Astrocyte of the cerebellum (primary cell): ENCODE measurements at regions not wholly inside any gene's neighbourhood (a gene's known extent, or its start where the extent isn't known, plus 50 kb on each side); places are given as distances from the start of the nearest gene placed in this dataset.
A peak's percentile ranks its signal among the peaks of the same experiment; 100 is the strongest.
"Not testable (repeated sequence)": the region's sequence is repeated elsewhere in the genome, so short reads cannot be mapped to it uniquely, and the experiment has no call there.

Source experiments
- DNase-seq: peaks from one replicate; pipeline ENCODE4 v3.0.0-alpha.2; 2011; ENCODE audit warnings: low read depth
- H3K4me3 ChIP-seq: 2 replicates; pipeline ENCODE4 v1.5.1; 2011; ENCODE audit warnings: mild to moderate bottlenecking, low read depth, low read length, moderate library complexity
- in situ Hi-C: cut with HindIII; loops from 2 replicates; pipeline ENCODE4 v1.10.0; 2017; ENCODE audit warnings: low sequenced_read_pairs
- TF ChIP-seq, protein P1 (sequence below): IDR thresholded peaks from 2 replicates; pipeline ENCODE4 v1.5.1; 2012; ENCODE audit warnings: low read length, low read depth, moderate library complexity, mild to moderate bottlenecking; ENCODE audit errors: missing control alignments

DNA sequence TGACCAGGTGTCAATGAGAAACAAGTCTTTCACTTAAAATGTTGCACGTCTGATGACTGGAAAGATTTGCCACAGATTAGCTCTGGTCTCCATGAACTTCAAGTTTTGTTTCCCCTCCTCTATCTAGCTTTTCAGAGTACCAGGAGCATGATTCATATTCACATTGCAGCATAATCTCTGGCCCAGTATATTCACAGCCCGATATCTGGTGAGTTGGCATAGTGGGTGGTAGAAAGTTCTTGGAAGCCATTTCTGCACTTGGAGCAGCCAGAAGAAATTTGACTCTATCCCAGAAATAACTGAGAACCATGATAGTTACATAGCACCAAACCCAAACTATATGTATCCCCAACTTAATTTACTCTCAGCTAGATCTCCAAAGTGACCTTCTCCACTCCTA lies 503.9 kb downstream of the PID1 start:
- H3K4me3 ChIP-seq, result no peak overlapping the region
- in situ Hi-C loops, result no loop called here
- peak; percentile 37 for DNase-seq
- TF ChIP-seq, protein P1, sequence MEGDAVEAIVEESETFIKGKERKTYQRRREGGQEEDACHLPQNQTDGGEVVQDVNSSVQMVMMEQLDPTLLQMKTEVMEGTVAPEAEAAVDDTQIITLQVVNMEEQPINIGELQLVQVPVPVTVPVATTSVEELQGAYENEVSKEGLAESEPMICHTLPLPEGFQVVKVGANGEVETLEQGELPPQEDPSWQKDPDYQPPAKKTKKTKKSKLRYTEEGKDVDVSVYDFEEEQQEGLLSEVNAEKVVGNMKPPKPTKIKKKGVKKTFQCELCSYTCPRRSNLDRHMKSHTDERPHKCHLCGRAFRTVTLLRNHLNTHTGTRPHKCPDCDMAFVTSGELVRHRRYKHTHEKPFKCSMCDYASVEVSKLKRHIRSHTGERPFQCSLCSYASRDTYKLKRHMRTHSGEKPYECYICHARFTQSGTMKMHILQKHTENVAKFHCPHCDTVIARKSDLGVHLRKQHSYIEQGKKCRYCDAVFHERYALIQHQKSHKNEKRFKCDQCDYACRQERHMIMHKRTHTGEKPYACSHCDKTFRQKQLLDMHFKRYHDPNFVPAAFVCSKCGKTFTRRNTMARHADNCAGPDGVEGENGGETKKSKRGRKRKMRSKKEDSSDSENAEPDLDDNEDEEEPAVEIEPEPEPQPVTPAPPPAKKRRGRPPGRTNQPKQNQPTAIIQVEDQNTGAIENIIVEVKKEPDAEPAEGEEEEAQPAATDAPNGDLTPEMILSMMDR, result no peak

DNA sequence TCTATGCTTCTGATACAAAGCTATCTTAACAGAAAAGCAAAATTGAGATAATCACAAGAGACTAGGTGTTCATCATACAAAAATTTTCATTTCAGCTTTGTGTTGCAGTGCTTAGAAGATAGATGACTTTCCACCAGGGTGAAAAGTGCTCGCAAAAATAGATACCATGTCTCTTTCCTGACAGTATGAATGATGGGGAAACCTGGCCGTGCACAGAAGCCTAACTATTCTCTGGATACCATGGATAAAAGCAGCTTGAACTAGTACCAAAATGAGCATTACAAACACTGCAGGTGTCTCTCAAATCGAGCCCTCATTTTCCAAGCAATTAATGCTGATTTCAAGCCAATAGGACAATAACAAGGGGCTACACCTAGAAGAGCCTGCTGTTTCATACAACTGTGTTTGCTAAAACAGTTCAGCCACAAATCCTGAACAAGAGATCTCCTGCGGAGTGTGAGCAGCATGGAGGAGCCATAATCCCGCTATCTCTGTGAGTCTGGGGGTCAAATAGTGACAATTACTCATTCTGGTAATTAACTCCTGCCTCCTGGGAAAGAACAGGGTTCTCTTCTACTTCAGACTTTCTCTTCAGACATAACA lies 507.6 kb downstream of the PID1 start:
- DNase-seq, result peak; percentile 3
- no peak overlapping the region for H3K4me3 ChIP-seq
- in situ Hi-C loops, result no loop called here
- TF ChIP-seq, protein P1, result no peak

DNA sequence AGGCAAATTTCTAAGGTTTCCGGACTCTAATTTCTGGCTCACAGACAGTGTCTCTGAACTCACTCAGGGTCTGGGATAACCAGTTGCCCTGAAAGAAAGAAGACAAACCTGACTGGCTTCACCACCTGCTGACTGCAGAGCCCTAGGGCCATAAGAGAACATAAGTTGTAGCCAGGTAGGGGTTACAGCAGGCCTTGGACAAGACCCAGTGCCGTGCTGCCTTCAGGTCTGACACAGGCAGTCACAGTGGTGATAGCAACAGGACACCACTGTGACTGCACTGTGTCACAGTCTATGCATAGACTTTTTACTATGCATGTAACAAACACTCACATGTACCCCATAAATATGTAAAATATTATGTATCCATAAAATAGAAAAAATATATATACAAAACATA lies 508.5 kb downstream of the PID1 start:
- no peak for DNase-seq
- H3K4me3 ChIP-seq, result no peak overlapping the region
- TF ChIP-seq, protein P1, result no peak
- in situ Hi-C loops, result no loop called here

DNA sequence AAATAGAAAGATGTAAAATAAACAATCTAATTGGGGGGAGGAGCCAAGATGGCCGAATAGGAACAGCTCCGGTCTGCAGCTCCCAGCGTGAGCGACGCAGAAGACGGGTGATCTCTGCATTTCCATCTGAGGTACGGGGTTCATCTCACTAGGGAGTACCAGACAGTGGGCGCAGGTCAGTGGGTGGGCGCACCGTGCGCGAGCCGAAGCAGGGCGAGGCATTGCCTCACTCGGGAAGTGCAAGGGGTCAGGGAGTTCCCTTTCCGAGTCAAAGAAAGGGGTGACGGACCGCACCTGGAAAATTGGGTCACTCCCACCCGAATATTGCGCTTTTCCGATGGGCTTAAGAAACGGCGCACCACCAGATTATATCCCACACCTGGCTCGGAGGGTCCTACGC lies 515.4 kb downstream of the PID1 start:
- DNase-seq, H3K4me3 ChIP-seq, in situ Hi-C loops: not testable (repeated sequence)

DNA sequence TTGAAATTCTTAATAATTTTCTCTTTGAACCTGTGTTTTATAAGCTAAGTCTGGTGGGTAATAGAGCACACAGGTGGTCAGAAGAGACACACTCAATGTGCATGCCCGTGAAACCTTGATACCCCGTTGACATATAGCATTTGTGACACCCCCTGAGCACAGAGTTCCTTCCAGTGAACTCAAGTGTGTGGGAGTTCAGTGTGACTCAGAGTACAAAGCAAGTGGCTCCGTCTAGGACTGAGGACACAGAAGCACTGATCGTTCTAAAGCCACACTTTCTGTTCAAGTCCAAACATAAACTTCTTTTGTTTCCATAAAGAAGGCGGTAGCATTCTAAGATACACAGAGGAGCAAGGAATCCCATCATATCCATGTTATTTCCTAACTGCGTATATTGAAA lies 523.6 kb downstream of the PID1 start:
- H3K4me3 ChIP-seq, result no peak overlapping the region
- in situ Hi-C loops, result no loop called here
- TF ChIP-seq, protein P1, result no peak
- DNase-seq, result no peak

DNA sequence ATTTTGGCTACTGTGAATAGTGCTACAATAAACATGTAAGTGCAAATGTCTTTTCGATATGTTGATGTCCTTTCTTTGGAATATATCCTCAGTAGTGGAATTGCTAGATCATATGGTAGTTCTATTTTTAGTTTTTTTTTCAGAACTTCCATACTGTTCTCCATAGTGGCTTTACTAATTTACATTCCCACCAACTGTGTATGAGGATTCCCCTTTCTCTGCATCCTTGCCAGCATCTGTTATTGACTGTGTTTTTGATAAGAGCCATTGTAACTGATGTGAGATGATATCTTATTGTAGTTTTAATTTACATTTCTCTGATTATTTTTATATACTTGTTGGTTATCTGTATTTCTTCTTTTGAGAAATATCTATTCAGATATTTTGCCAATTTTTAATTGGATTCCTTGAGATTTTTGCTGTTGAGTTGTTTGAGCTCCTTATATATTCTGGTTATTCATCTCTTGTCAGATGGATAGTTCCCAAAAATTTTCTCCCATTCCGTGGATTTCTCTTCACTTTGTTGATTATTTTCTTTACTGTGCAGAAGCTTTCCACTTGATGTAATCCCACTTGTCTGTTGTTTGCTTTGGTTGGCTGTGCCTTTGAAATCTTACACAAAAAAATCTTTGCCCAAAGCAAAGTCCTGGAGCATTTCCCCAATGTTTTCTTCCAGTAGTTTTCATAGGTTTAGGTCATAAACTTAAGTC lies 532.3 kb downstream of the PID1 start:
- TF ChIP-seq, protein P1, result no peak
- DNase-seq, result no peak
- H3K4me3 ChIP-seq, result no peak overlapping the region
- in situ Hi-C loops, result no loop called here

DNA sequence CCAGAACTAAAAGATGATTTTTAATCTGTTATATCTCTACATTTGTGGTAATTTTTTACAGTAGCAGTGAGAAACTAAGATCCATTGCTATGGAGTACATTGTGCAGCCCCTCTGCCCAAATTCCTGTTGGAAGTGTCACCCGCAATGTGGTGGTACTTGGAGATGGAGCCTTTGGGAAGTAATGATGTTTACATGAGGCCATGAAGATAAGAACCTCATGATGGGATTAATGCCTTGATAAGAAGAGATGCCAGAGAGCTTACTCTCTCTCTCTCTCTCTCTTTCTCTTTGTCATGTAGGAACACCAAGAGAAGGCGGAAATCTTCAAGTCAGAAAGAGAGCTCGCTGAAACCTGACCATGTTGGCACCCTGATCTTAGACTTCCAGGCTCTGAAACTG lies 535.4 kb downstream of the PID1 start:
- DNase-seq, result no peak
- no peak overlapping the region for H3K4me3 ChIP-seq
- in situ Hi-C loops, result no loop called here
- TF ChIP-seq, protein P1, result no peak
